Liver (tissue), 8 donors: ENCODE measurements at regions not wholly inside any gene's neighbourhood (a gene's known extent, or its start where the extent isn't known, plus 50 kb on each side); places are given as distances from the start of the nearest gene placed in this dataset.

Experiments
- DNase-seq: peaks from one replicate; pipeline ENCODE4 v3.0.0-alpha.2; 2017; ENCODE audit warnings: low spot score
- H3K27ac ChIP-seq, 2 donors: one replicate each; pipeline ENCODE4 v1.7.0; 2013; ENCODE audit warnings: inconsistent platforms in 2 of 2, low read length in 2 of 2, control low read depth in 1 of 2, low read depth in 1 of 2, mild to moderate bottlenecking in 1 of 2
- H3K27me3 ChIP-seq, 4 donors: one replicate each; pipeline versions ENCODE4 v1.6.1 to v1.7.0; 2013; ENCODE audit warnings: low read length in 3 of 4, inconsistent platforms in 1 of 4, mild to moderate bottlenecking in 1 of 4, moderate library complexity in 1 of 4; ENCODE audit not compliant: control insufficient read depth in 4 of 4, insufficient read depth in 4 of 4
- H3K36me3 ChIP-seq, 4 donors: one replicate each; pipeline versions ENCODE4 v1.6.1 to v1.7.0; 2013; ENCODE audit warnings: low read length in 3 of 4, mild to moderate bottlenecking in 3 of 4, low read depth in 1 of 4, moderate library complexity in 1 of 4; ENCODE audit not compliant: control insufficient read depth in 4 of 4, insufficient read depth in 3 of 4
- H3K4me1 ChIP-seq, 4 donors: one replicate each; pipeline versions ENCODE4 v1.6.1 to v1.7.0; 2013; ENCODE audit warnings: low read length in 3 of 4, mild to moderate bottlenecking in 3 of 4, moderate library complexity in 1 of 4; ENCODE audit not compliant: control insufficient read depth in 4 of 4, insufficient read depth in 4 of 4
- H3K4me3 ChIP-seq, 3 donors: one replicate each; pipeline versions ENCODE4 v1.6.1 to v1.7.0; 2013; ENCODE audit warnings: low read length in 3 of 3, control low read depth in 1 of 3, low read depth in 1 of 3, mild to moderate bottlenecking in 1 of 3
- H3K9ac ChIP-seq, 2 donors: one replicate each; pipeline ENCODE4 v1.7.0; 2013; ENCODE audit warnings: low read length in 2 of 2, mild to moderate bottlenecking in 2 of 2, moderate library complexity in 2 of 2, control low read depth in 1 of 2, low read depth in 1 of 2
- H3K9me3 ChIP-seq, 4 donors: one replicate each; pipeline versions ENCODE4 v1.6.1 to v1.7.0; 2013; ENCODE audit warnings: low read length in 3 of 4; ENCODE audit not compliant: control insufficient read depth in 4 of 4
- EGR1 ChIP-seq, 2 donors: IDR thresholded peaks; 2 replicates each; pipeline ENCODE4 v1.6.1; 2016 to 2018; ENCODE audit warnings: antibody characterized with exemption in 2 of 2, low read depth in 2 of 2
- FOXA1 ChIP-seq: IDR thresholded peaks from 2 replicates; pipeline ENCODE4 v1.6.1; 2016; ENCODE audit warnings: antibody characterized with exemption
- FOXA2 ChIP-seq: IDR thresholded peaks from 2 replicates; pipeline ENCODE4 v1.6.1; 2016; ENCODE audit warnings: antibody characterized with exemption
- GABPA ChIP-seq, 2 donors: IDR thresholded peaks in 1 of 2; conservative IDR thresholded peaks in 1 of 2; 2 replicates each; pipeline ENCODE4 v1.6.1; 2016; ENCODE audit warnings: antibody characterized with exemption in 2 of 2, mild to moderate bottlenecking in 1 of 2, moderate library complexity in 1 of 2
- HNF4A ChIP-seq, 2 donors: conservative IDR thresholded peaks; 2 replicates each; pipeline ENCODE4 v1.6.1; 2016; ENCODE audit warnings: antibody characterized with exemption in 2 of 2, mild to moderate bottlenecking in 2 of 2
- JUND ChIP-seq, 2 donors: IDR thresholded peaks; 2 replicates each; pipeline ENCODE4 v1.6.1; 2016; ENCODE audit warnings: antibody characterized with exemption in 2 of 2
- NR2F2 ChIP-seq: IDR thresholded peaks from 2 replicates; pipeline ENCODE4 v1.6.1; 2016; ENCODE audit warnings: antibody characterized with exemption
- RAD21 ChIP-seq, 2 donors: IDR thresholded peaks; 2 replicates each; pipeline ENCODE4 v1.6.1; 2016; ENCODE audit warnings: antibody characterized with exemption in 2 of 2, mild to moderate bottlenecking in 2 of 2
- RXRA ChIP-seq, 2 donors: IDR thresholded peaks; 2 replicates each; pipeline ENCODE4 v1.6.1; 2017 to 2018; ENCODE audit warnings: antibody characterized with exemption in 2 of 2, mild to moderate bottlenecking in 1 of 2
- SP1 ChIP-seq: IDR thresholded peaks from 2 replicates; pipeline ENCODE4 v1.6.1; 2018; ENCODE audit warnings: antibody characterized with exemption, mild to moderate bottlenecking
- TAF1 ChIP-seq: conservative IDR thresholded peaks from 2 replicates; pipeline ENCODE4 v1.6.1; 2016; ENCODE audit warnings: antibody characterized with exemption, mild to moderate bottlenecking
- YY1 ChIP-seq: IDR thresholded peaks from 2 replicates; pipeline ENCODE4 v1.6.1; 2016; ENCODE audit warnings: antibody characterized with exemption, mild to moderate bottlenecking
- WGBS: extraction: QIAGEN DNeasy Blood & Tissue Kit; methylation state at CpG from one replicate; pipeline ENCODE4 v1.1.7; 2013; 5-methylcytosine and 5-hydroxymethylcytosine counted together
- TF ChIP-seq, protein P1 (sequence below): IDR thresholded peaks from 2 replicates; pipeline ENCODE4 v1.6.1; 2016; ENCODE audit warnings: antibody characterized with exemption
- TF ChIP-seq, protein P2 (sequence below): fragments of 150-350 bp; IDR thresholded peaks from 2 replicates; pipeline ENCODE4 v1.5.1; 2017; ENCODE audit warnings: improper control_type of control experiment, low read depth, low read length; ENCODE audit not compliant: missing input control
- TF ChIP-seq, protein P3 (sequence below): IDR thresholded peaks from 2 replicates; pipeline ENCODE4 v1.6.1; 2016; ENCODE audit warnings: antibody characterized with exemption
- TF ChIP-seq, protein P4 (sequence below): IDR thresholded peaks from 2 replicates; pipeline ENCODE4 v1.6.1; 2016; ENCODE audit warnings: antibody characterized with exemption
- TF ChIP-seq, protein P5 (sequence below): IDR thresholded peaks from 2 replicates; pipeline ENCODE4 v1.6.1; 2016; ENCODE audit warnings: antibody characterized with exemption, mild to moderate bottlenecking
- donor health status: healthy.
- donor health status: healthy.
- donor health status: healthy.
- donor health status: healthy.
- donor health status: healthy.

DNA sequence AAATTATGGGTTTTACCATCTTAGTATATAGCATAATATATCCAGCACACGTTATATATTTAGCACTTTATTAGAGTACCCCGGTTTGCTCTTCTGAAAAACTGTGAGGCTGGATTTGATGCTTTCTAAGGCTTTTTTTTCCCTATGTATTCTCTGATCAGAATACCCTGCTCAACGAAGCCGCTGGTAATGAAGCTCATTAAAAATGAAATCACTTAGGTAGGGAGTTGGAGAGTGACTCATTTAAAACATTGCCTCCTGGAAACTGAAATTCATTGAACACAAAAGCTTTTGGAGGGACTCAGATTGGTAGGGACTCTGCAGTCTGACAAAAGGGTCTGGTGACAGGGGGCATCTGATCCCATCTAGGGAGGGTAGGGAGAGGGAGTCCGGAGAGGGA lies 365.4 kb upstream of the MEX3C start:
- Histone ChIP-seq H3K9ac (no peak overlapping the region), H3K4me3 (no peak overlapping the region)
- WGBS = 83% methylated on average over 5 of the region's 5 CpGs

DNA sequence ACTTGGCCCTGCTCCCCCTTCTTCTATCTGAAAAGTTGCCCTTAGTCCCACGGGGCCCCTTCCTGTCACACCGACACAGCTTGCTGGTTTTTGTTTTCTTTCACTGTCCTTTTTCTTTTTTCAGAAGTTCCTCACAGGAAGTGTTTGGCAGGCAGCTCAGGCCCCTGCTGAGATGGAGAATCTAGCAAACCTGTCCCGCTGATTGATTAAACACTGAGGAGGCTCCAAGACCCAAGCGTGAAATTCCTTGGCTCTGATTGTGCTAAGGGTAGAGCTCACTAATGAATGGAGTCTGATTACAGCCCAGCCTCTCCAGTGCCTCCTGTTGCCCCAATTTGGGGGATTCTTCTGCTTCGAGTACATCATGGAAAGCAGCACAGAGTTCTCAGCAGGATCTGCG lies 365.9 kb upstream of the MEX3C start:
- Histone ChIP-seq H3K9me3 (no peaks in the 10 kb centered on the region), H3K27ac (no peak overlapping the region), H3K4me3 (no peak overlapping the region), H3K27me3 (no peaks in the 10 kb centered on the region), H3K36me3 (no peaks in the 10 kb centered on the region), H3K9ac (no peak overlapping the region), H3K4me1 (peaks cover 0 to 4% (median 1%) of the 10 kb centered on the region in 4 donors)
- no peak for DNase-seq
- WGBS = 60% methylated on average over 6 of the region's 6 CpGs
- TF ChIP-seq TAF1 = no peak
- TF ChIP-seq RAD21 (IDR thresholded peaks at IDR 0.05) = no peak
- no peak for TF ChIP-seq SP1
- TF ChIP-seq FOXA2 = no peak
- TF ChIP-seq, protein P1, sequence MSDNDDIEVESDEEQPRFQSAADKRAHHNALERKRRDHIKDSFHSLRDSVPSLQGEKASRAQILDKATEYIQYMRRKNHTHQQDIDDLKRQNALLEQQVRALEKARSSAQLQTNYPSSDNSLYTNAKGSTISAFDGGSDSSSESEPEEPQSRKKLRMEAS = no peak
- TF ChIP-seq GABPA (IDR thresholded peaks at IDR 0.05 in 1 of 2, conservative IDR thresholded peaks at IDR 0.05 in 1 of 2) = no peak
- TF ChIP-seq, protein P2, sequence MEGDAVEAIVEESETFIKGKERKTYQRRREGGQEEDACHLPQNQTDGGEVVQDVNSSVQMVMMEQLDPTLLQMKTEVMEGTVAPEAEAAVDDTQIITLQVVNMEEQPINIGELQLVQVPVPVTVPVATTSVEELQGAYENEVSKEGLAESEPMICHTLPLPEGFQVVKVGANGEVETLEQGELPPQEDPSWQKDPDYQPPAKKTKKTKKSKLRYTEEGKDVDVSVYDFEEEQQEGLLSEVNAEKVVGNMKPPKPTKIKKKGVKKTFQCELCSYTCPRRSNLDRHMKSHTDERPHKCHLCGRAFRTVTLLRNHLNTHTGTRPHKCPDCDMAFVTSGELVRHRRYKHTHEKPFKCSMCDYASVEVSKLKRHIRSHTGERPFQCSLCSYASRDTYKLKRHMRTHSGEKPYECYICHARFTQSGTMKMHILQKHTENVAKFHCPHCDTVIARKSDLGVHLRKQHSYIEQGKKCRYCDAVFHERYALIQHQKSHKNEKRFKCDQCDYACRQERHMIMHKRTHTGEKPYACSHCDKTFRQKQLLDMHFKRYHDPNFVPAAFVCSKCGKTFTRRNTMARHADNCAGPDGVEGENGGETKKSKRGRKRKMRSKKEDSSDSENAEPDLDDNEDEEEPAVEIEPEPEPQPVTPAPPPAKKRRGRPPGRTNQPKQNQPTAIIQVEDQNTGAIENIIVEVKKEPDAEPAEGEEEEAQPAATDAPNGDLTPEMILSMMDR = no peak

More for the DNA sequence above, 365.4 kb upstream of the MEX3C start:
- Histone ChIP-seq H3K9me3 (no peaks in the 10 kb centered on the region), H3K27me3 (no peaks in the 10 kb centered on the region), H3K4me1 (peaks cover 0 to 4% (median 1%) of the 10 kb centered on the region in 4 donors), H3K36me3 (no peaks in the 10 kb centered on the region), H3K27ac (no peak overlapping the region)
- DNase-seq = no peak
- no peak for TF ChIP-seq YY1
- no peak for TF ChIP-seq GABPA (IDR thresholded peaks at IDR 0.05 in 1 of 2, conservative IDR thresholded peaks at IDR 0.05 in 1 of 2)
- no peak for TF ChIP-seq RAD21 (IDR thresholded peaks at IDR 0.05)
- TF ChIP-seq, protein P3, sequence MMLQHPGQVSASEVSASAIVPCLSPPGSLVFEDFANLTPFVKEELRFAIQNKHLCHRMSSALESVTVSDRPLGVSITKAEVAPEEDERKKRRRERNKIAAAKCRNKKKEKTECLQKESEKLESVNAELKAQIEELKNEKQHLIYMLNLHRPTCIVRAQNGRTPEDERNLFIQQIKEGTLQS = no peak
- TF ChIP-seq FOXA1 = no peak
- no peak for TF ChIP-seq TAF1
- TF ChIP-seq NR2F2 = no peak
- TF ChIP-seq, protein P1 = no peak

DNA sequence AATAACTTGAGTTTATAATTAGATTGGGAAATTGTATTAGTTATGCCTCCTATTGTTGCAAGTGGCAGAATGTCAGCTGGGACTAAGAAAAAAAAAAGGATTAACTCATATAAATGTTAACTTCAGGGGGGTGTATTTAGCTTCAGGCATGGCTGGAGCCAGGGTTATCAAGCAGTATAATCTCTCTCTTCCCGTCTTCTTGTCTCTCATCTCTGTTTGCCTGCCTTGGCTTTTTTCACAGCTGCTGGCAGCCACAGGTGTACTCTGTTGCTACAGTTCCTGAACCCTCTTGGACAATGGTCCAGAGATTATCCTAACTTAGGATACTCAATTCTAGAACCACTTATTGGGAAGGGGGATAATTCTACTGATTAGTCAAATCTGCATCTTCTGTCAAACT lies 370.7 kb upstream of the MEX3C start:
- Histone ChIP-seq H3K4me1 (no peaks in the 10 kb centered on the region), H3K36me3 (no peaks in the 10 kb centered on the region), H3K27me3 (no peaks in the 10 kb centered on the region), H3K9me3 (no peaks in the 10 kb centered on the region), H3K27ac (no peak overlapping the region), H3K9ac (no peak overlapping the region), H3K4me3 (no peak overlapping the region)
- DNase-seq = no peak
- WGBS = 36% methylated on average over 1 of the region's 1 CpG
- TF ChIP-seq, protein P4, sequence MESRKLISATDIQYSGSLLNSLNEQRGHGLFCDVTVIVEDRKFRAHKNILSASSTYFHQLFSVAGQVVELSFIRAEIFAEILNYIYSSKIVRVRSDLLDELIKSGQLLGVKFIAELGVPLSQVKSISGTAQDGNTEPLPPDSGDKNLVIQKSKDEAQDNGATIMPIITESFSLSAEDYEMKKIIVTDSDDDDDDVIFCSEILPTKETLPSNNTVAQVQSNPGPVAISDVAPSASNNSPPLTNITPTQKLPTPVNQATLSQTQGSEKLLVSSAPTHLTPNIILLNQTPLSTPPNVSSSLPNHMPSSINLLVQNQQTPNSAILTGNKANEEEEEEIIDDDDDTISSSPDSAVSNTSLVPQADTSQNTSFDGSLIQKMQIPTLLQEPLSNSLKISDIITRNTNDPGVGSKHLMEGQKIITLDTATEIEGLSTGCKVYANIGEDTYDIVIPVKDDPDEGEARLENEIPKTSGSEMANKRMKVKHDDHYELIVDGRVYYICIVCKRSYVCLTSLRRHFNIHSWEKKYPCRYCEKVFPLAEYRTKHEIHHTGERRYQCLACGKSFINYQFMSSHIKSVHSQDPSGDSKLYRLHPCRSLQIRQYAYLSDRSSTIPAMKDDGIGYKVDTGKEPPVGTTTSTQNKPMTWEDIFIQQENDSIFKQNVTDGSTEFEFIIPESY = no peak
- TF ChIP-seq, protein P2 = no peak
- TF ChIP-seq TAF1 (no peak), JUND (IDR thresholded peaks at IDR 0.05) (no peak), EGR1 (IDR thresholded peaks at IDR 0.05; ENCODE audit: low read depth in 2 of 2) (no peak), FOXA2 (no peak), FOXA1 (no peak), HNF4A (conservative IDR thresholded peaks at IDR 0.05) (no peak), YY1 (no peak), NR2F2 (no peak), RXRA (IDR thresholded peaks at IDR 0.05) (no peak)
- TF ChIP-seq, protein P5, sequence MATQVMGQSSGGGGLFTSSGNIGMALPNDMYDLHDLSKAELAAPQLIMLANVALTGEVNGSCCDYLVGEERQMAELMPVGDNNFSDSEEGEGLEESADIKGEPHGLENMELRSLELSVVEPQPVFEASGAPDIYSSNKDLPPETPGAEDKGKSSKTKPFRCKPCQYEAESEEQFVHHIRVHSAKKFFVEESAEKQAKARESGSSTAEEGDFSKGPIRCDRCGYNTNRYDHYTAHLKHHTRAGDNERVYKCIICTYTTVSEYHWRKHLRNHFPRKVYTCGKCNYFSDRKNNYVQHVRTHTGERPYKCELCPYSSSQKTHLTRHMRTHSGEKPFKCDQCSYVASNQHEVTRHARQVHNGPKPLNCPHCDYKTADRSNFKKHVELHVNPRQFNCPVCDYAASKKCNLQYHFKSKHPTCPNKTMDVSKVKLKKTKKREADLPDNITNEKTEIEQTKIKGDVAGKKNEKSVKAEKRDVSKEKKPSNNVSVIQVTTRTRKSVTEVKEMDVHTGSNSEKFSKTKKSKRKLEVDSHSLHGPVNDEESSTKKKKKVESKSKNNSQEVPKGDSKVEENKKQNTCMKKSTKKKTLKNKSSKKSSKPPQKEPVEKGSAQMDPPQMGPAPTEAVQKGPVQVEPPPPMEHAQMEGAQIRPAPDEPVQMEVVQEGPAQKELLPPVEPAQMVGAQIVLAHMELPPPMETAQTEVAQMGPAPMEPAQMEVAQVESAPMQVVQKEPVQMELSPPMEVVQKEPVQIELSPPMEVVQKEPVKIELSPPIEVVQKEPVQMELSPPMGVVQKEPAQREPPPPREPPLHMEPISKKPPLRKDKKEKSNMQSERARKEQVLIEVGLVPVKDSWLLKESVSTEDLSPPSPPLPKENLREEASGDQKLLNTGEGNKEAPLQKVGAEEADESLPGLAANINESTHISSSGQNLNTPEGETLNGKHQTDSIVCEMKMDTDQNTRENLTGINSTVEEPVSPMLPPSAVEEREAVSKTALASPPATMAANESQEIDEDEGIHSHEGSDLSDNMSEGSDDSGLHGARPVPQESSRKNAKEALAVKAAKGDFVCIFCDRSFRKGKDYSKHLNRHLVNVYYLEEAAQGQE = no peak
- TF ChIP-seq, protein P3 = no peak
